ENCODE measurements at regions not wholly inside any gene's neighbourhood (a gene's known extent, or its start where the extent isn't known, plus 50 kb on each side); places are given as distances from the start of the nearest gene placed in this dataset.

- no peak for DNase-seq (ENCODE audit: low read depth in 2 of 2)
These were observed 179.9 kb downstream of the SEC16B start for GRCh38 chr1:177789956-177790355.

GRCh38 chr1:177786176-177786745, 183.6 kb downstream of the SEC16B start:
- DNase-seq (ENCODE audit: low read depth in 2 of 2): no peak

GRCh38 chr1:177784936-177785335, 184.9 kb downstream of the SEC16B start:
- no peak for DNase-seq (ENCODE audit: low read depth in 2 of 2)

- DNase-seq (ENCODE audit: low read depth in 2 of 2): peak in 1 of 2 donors; percentile 70
These were observed 185.4 kb downstream of the SEC16B start for GRCh38 chr1:177784409-177784808.

GRCh38 chr1:177783051-177783450, 186.8 kb downstream of the SEC16B start:
- no peak for DNase-seq (ENCODE audit: low read depth in 2 of 2)

GRCh38 chr1:177780096-177780700, 189.7 kb downstream of the SEC16B start:
- peak; percentile 48 to 79 for DNase-seq (ENCODE audit: low read depth in 2 of 2)

- no peak for DNase-seq (ENCODE audit: low read depth in 2 of 2)
These were observed 190.5 kb downstream of the SEC16B start for GRCh38 chr1:177779166-177779965.

GRCh38 chr1:177775924-177776323, 193.9 kb downstream of the SEC16B start:
- DNase-seq (ENCODE audit: low read depth in 2 of 2): no peak

GRCh38 chr1:177772386-177772960, 197.4 kb downstream of the SEC16B start:
- DNase-seq (ENCODE audit: low read depth in 2 of 2): no peak

- no peak for DNase-seq (ENCODE audit: low read depth in 2 of 2)
These were observed 198.2 kb downstream of the SEC16B start for GRCh38 chr1:177771688-177772087.

- no peak for DNase-seq (ENCODE audit: low read depth in 2 of 2)
These were observed 199.8 kb downstream of the SEC16B start for GRCh38 chr1:177770096-177770495.

GRCh38 chr1:177755851-177756560, 213.9 kb downstream of the SEC16B start:
- DNase-seq (ENCODE audit: low read depth in 2 of 2): no peak

GRCh38 chr1:177754603-177755002, 215.3 kb downstream of the SEC16B start:
- no peak for DNase-seq (ENCODE audit: low read depth in 2 of 2)

GRCh38 chr1:177753655-177754054, 216.2 kb downstream of the SEC16B start:
- no peak for DNase-seq (ENCODE audit: low read depth in 2 of 2)

- DNase-seq (ENCODE audit: low read depth in 2 of 2): no peak
These were observed 221.6 kb downstream of the SEC16B start for GRCh38 chr1:177748080-177748801.

GRCh38 chr1:177746155-177746554, 223.7 kb downstream of the SEC16B start:
- no peak for DNase-seq (ENCODE audit: low read depth in 2 of 2)

- no peak for DNase-seq (ENCODE audit: low read depth in 2 of 2)
These were observed 225.0 kb downstream of the SEC16B start for GRCh38 chr1:177744906-177745305.

- no peak for DNase-seq (ENCODE audit: low read depth in 2 of 2)
These were observed 228.4 kb downstream of the SEC16B start for GRCh38 chr1:177741476-177741875.

GRCh38 chr1:177739780-177740179, 230.1 kb downstream of the SEC16B start:
- DNase-seq (ENCODE audit: low read depth in 2 of 2): no peak

GRCh38 chr1:177737456-177737855, 232.4 kb downstream of the SEC16B start:
- DNase-seq (ENCODE audit: low read depth in 2 of 2): no peak

- no peak for DNase-seq (ENCODE audit: low read depth in 2 of 2)
These were observed 237.7 kb downstream of the SEC16B start for GRCh38 chr1:177732178-177732577.

All from lung microvascular endothelial cell (primary cell).